Liver (tissue), 3 donors: ENCODE measurements at regions not wholly inside any gene's neighbourhood (a gene's known extent, or its start where the extent isn't known, plus 50 kb on each side); places are given as distances from the start of the nearest gene placed in this dataset.

Source experiments
- EGR1 ChIP-seq, 2 donors: IDR thresholded peaks; 2 replicates each; pipeline ENCODE4 v1.6.1; 2016 to 2018; ENCODE audit warnings: antibody characterized with exemption in 2 of 2, low read depth in 2 of 2
- JUND ChIP-seq, 2 donors: IDR thresholded peaks; 2 replicates each; pipeline ENCODE4 v1.6.1; 2016; ENCODE audit warnings: antibody characterized with exemption in 2 of 2
- RAD21 ChIP-seq, 2 donors: IDR thresholded peaks; 2 replicates each; pipeline ENCODE4 v1.6.1; 2016; ENCODE audit warnings: antibody characterized with exemption in 2 of 2, mild to moderate bottlenecking in 2 of 2
- SP1 ChIP-seq: IDR thresholded peaks from 2 replicates; pipeline ENCODE4 v1.6.1; 2018; ENCODE audit warnings: antibody characterized with exemption, mild to moderate bottlenecking
- TF ChIP-seq, protein P1 (sequence below): fragments of 150-350 bp; IDR thresholded peaks from 2 replicates; pipeline ENCODE4 v1.5.1; 2017; ENCODE audit warnings: improper control_type of control experiment, low read depth, low read length; ENCODE audit not compliant: missing input control
- TF ChIP-seq, protein P2 (sequence below): IDR thresholded peaks from 2 replicates; pipeline ENCODE4 v1.6.1; 2016; ENCODE audit warnings: antibody characterized with exemption, mild to moderate bottlenecking
- donor health status: healthy.
- donor health status: healthy.

DNA sequence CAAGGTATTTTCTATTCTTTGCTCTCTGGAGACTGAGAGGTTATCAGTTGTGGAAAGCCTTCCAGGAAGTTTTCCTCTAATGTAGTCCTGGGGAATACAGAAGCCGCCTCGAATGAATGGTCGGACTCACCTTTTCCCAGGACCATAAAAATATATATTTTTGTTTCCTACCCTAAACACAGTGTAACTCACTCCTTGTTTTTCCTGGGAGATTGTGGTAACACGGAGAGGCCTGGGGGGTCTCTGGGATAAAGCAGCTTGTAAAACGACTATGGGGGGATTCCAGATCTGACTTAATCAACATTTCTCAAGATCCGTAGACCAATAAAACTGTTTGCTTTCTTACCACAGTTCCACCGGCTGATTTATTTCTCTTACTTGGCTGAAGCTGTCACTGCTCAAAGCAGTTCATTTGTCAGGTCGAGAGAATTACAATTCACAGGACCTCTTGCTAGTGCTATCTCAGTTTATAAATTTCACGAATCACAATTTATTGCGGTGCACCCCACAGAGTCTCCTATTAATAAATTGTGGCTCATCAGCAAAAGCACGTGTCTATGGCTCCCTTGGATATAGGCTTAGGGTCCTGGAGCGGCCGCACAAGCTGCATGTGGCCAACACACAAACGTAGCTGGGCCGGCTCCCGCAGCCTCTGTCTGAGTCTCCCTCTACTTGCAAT, 176.3 kb upstream of the BMPER start:
- TF ChIP-seq, protein P1, sequence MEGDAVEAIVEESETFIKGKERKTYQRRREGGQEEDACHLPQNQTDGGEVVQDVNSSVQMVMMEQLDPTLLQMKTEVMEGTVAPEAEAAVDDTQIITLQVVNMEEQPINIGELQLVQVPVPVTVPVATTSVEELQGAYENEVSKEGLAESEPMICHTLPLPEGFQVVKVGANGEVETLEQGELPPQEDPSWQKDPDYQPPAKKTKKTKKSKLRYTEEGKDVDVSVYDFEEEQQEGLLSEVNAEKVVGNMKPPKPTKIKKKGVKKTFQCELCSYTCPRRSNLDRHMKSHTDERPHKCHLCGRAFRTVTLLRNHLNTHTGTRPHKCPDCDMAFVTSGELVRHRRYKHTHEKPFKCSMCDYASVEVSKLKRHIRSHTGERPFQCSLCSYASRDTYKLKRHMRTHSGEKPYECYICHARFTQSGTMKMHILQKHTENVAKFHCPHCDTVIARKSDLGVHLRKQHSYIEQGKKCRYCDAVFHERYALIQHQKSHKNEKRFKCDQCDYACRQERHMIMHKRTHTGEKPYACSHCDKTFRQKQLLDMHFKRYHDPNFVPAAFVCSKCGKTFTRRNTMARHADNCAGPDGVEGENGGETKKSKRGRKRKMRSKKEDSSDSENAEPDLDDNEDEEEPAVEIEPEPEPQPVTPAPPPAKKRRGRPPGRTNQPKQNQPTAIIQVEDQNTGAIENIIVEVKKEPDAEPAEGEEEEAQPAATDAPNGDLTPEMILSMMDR, result no peak
- no peak for TF ChIP-seq JUND (IDR thresholded peaks at IDR 0.05)
- TF ChIP-seq EGR1 (IDR thresholded peaks at IDR 0.05; ENCODE audit: low read depth in 2 of 2), result no peak
- no peak for TF ChIP-seq RAD21 (IDR thresholded peaks at IDR 0.05)
- TF ChIP-seq, protein P2, sequence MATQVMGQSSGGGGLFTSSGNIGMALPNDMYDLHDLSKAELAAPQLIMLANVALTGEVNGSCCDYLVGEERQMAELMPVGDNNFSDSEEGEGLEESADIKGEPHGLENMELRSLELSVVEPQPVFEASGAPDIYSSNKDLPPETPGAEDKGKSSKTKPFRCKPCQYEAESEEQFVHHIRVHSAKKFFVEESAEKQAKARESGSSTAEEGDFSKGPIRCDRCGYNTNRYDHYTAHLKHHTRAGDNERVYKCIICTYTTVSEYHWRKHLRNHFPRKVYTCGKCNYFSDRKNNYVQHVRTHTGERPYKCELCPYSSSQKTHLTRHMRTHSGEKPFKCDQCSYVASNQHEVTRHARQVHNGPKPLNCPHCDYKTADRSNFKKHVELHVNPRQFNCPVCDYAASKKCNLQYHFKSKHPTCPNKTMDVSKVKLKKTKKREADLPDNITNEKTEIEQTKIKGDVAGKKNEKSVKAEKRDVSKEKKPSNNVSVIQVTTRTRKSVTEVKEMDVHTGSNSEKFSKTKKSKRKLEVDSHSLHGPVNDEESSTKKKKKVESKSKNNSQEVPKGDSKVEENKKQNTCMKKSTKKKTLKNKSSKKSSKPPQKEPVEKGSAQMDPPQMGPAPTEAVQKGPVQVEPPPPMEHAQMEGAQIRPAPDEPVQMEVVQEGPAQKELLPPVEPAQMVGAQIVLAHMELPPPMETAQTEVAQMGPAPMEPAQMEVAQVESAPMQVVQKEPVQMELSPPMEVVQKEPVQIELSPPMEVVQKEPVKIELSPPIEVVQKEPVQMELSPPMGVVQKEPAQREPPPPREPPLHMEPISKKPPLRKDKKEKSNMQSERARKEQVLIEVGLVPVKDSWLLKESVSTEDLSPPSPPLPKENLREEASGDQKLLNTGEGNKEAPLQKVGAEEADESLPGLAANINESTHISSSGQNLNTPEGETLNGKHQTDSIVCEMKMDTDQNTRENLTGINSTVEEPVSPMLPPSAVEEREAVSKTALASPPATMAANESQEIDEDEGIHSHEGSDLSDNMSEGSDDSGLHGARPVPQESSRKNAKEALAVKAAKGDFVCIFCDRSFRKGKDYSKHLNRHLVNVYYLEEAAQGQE, result no peak
- no peak for TF ChIP-seq SP1
